HG03442 (cell line): ENCODE measurements at regions not wholly inside any gene's neighbourhood (a gene's known extent, or its start where the extent isn't known, plus 50 kb on each side); places are given as distances from the start of the nearest gene placed in this dataset.
"Not testable (repeated sequence)": the region's sequence is repeated elsewhere in the genome, so short reads cannot be mapped to it uniquely, and the experiment has no call there.

Source experiments
- ATAC-seq: cut with Tn5 transposase; IDR thresholded peaks from one replicate; pipeline ENCODE4 v1.9.1; 2021; ENCODE audit warnings: mild to moderate bottlenecking, moderate library complexity; ENCODE audit not compliant: unreplicated experiment

GRCh38 chr2:128413718-128414341 is 95.2 kb upstream of the HS6ST1 start:
- ATAC-seq, result no peak

- no peak for ATAC-seq
These were observed 95.7 kb upstream of the HS6ST1 start for GRCh38 chr2:128414351-128414750.

GRCh38 chr2:128414946-128415778 is 96.5 kb upstream of the HS6ST1 start:
- no peak for ATAC-seq

GRCh38 chr2:128415779-128416061 is 97.1 kb upstream of the HS6ST1 start:
- ATAC-seq, result no peak

DNA sequence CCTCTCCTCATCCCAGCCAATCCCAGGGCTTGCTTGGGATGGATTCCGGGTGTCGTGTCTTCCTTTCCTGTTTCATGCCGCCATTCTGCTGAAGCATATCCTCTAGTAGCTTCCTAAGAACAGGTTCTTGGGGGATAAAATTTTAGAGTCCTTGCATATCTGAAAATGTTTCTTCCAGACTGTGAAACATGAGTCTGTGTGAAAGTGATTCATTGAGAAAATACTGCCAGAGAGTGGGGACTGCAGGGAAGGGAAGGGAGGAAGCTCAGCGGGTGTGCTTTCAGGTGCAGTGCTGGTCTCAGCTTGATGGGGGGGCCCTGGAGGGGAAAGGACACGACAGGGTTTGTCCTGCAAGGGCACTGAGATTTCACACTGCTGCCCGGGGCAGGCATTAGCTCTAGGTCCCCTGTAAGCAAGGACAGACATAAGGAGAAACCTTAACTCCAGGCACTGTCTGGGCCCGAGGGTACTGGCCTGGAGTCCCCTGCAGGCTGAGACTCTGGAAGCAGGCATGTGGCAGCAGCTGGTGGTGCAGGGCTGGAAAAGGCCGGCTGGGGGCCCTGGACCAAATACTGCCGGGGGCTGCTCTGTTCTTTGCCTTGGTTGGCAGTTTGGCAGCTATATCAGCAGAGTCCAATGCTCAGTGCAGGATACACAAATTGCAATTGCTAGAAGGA is 97.6 kb upstream of the HS6ST1 start:
- ATAC-seq, result no peak

DNA sequence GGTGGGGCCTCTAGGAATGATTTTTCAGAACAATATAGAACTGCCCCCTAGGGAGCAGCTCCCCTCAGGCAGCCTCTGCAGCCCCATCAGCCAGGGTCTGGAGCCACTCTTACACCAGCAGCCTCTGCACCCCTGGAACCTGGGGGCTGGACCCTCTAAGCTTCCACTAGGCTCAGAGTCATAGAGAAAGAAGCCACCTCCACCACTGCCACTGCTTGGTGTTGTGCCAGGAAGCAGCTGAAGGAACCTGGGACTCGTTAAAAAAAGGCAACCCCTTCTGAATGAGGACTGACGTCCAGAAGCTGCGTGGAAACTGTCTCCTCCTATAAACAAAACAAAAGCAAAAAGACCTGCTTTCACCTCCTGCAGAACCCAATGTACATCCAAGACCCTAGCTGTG is 98.1 kb upstream of the HS6ST1 start:
- ATAC-seq, result no peak

GRCh38 chr2:128417264-128417663 is 98.6 kb upstream of the HS6ST1 start:
- not testable (repeated sequence) for ATAC-seq

DNA sequence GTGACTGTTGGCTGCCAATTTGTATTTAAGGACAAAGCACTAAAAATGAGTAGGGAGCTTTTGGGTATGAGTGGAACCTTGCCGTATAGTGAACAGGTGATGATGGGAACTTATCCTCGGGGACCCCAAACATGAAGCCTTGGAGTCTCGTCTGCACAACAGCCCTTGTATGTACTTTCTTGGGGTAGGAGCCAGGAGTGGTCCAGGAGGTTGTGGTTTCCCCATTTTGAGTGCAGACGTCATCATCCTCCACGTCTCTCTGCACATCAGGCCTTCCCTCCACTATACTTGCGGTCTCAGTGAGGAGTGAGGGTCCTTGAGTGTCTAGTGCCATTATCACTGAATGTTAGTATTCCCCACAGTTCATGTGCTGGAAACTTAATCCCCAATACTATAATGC is 101.5 kb upstream of the HS6ST1 start:
- ATAC-seq, result no peak

DNA sequence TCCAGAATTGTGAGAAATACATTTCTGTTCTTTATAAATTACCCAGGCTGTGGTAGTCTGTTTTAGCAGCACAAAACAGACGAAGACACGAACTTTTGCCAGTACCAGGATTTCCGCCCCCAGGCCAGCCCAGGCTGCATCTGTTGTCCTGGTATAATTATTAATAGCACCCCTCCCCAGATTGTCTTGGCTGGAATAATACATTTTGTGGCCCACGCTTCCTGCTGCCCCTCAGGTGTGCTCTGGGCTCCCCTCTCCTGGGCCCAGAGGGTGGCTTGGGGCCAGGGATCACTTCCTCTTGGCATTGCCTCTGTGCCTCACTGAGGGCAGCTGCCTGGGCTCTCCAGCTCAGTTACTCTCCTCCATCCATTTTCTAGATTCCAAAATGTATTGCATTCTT is 102.1 kb upstream of the HS6ST1 start:
- no peak for ATAC-seq

DNA sequence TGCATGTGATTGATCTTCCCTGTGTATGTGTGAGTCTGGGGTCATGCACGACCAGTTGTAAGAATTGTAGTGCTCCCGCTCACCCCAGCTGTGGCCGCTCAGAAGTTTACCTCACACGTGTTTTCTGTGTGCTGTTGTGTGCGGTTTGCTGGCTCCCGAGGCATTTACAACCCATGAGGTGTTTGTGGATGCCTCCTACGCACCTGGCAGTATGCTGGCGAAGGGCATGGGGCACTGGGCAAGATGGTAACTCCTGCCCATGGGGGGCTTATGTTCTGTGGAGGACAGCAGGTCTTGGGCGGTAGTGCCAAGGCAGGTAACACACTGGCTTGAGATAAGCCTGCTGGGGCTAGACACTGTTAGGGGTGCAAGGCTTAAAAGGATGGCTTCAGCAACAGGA is 102.6 kb upstream of the HS6ST1 start:
- ATAC-seq, result no peak

DNA sequence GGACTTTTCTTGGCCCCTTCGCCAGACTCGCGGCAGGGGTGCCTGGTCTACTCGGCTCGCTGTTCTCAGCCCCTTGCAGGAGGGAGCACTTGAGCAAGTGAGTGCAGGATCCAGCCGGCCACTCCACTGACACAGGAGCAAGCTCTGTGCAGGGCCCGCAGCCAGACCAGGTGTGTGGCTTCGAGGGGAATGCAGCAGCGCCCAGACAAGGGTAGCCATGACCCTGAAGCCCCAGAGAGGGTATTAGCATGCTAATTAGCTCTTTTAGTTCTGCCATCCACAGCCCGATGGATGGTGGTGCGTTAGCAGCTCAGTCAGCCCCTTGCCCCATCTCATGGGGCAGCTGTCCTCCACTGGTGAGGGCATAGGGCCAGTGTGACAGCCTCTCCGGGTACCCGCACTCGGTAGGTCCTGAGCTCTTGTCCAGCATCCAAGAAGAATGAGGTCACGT is 103.2 kb upstream of the HS6ST1 start:
- no peak for ATAC-seq

DNA sequence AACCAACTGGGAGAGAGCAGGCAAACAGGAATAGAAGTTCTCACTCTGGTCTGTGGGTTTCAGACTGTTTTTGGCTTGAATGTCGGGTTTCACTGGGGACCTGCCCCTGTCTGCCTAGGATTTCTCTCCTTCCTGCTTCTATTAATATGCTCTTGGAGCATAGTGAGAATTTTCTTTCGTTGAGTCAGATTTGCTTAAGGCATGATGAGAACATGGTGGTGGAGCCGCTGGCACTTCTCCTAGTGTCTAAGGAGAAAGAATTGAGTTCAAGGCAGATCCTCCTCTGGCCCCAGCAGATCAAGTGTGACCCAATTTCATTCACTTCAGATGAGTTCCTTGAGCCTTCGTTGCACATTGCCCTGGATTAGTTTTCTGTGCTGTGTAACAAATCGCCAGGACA is 103.9 kb upstream of the HS6ST1 start:
- no peak for ATAC-seq

DNA sequence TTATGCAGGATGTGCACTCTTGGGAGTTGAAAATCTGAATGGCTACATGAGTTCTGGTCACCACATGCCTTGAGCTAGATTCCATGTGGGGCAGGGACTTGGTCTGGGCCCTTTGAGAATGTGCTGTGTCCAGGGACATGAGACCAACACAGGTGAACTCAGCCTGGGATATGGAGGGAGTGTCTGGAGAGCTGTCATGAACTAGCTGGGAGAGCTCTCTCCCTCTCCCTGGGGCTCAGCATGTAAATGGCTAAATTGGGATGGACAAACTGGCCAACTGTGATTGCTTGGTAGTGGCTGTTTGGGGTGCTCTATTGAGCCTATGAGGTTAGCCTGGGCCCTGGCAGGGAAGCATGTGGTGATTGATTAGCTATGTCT is 105.1 kb upstream of the HS6ST1 start:
- ATAC-seq, result no peak

DNA sequence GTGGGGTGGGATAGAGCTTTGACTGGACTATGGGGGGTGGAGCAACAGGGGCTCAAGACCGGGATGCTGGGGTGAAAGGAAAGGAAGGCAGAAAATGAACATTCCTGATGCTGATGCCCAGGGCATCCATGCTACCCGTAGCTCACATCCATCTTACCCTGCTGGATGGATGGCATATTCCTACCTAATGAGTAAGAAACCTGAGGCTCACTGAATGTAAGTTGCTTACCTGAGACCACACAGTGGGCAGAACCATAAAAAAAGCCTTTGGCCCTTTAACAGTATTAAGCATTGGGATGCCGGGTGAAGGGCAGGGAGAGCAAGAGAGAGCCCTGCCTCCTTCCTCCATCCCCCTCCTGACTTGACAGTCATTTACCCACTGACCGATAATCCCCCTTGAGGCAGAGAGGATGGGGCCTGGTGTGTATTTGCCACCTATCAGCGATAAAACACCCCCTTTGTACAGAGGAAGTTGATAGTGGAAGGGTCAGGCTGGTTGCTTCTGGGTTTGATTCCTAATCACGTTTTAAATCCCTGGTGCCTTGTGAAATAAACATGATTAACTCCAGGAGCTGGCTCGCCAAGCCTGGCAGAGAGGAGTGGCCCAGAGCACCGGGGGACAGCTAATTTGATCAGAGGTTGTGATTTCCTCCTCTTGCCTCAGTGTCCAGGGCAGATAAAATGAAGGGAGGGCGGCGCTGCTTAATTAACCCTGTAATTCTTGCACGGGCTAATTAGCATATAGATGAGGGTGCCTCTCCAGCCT is 105.9 kb upstream of the HS6ST1 start:
- no peak for ATAC-seq

GRCh38 chr2:128425216-128425615 is 106.5 kb upstream of the HS6ST1 start:
- ATAC-seq, result no peak

DNA sequence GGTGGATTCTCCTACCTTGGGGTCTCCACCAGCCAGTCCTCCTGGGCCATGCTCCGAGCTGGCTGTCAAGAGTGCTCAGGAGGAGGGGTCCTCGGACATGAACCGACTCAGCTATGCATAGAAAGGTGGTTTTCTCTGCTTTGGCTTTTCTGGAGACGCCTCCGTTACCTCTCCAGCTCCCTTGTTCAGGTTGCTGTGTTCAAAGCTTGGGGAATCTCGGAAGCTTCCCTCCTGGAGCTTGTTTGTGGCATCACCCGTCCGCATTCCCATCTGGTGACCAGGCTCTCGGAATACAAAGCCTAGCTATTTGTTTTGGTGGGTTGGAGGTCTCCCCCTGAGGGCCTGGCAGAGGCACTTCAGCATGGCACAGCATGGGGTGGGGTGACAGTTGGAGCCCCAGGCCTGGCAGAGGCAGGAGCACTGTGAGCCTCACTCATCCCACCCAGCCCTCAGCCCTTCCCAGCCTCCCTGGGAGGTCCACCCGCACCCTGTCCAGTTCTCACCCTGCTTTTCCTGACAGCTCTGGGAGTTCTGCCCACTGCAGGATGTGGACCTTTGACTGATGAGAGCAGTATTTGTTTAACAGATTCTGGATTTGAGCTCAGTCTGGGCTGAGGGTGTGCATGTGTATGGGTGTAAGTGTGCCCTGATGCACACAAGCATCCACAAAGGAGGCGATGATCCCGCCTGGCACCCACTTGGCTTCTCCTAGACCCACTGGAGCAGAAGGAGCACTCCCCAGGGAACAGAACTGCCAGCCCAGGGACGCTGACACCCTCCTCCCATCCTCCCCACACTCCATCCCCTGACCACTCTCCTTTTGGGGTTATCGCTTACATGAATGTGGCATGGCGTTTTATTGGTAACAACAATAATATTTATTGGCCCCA is 107.3 kb upstream of the HS6ST1 start:
- ATAC-seq, result no peak

DNA sequence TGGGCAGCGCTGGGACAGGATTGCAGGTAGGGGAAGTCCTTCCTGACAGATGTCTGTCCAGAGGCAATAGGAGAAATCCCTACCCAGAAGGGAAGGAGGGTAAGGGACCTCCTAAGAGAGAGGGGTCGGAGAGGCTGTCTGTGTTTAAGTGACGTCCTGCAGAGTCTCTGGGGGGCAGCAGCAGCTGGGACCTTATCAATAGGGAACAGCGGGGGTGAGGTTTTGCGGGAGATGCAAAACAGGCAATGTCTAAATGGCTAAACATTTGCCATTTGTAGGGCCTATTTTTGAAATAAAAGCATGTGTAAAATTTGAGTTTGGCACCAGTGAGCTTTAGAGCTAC is 108.7 kb upstream of the HS6ST1 start:
- ATAC-seq, result no peak

DNA sequence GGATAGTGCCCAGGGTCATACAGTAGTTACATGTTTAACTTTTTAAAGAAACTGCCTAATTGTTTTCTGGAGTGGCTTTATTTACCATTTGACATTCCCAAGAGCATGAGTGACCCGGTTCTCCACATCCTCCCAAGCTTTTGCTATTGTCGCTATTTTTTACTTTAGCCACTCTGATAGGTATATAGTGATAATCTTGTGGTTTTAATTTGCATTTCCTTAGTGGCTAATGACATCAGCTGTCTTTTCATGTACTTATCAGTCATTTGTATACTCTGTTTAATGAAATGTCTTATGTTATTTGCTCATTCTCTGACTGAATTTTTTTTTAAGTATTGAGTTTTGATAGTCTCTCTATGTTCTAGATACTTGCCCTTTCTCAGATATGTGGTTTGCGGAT is 109.7 kb upstream of the HS6ST1 start:
- ATAC-seq, result no peak

DNA sequence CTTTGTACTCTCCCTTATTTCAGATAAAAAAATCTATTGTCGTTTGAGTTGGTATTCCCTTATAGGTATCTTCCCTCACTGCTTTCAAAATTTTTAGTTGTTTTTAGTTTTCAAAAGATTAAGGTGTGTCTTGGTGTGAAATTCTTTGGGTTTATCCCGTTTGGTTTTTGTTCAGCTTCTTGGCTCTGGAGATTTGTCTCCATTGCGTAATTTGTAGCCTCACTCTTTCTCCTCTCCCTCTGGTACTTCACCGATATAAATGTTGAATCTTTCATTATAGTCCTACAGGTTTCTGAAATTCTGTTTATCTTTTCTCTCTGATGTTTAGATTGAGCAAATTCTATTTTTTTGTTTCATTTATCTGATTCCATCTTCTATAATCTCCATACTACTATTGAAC is 113.8 kb upstream of the HS6ST1 start:
- ATAC-seq, result no peak

DNA sequence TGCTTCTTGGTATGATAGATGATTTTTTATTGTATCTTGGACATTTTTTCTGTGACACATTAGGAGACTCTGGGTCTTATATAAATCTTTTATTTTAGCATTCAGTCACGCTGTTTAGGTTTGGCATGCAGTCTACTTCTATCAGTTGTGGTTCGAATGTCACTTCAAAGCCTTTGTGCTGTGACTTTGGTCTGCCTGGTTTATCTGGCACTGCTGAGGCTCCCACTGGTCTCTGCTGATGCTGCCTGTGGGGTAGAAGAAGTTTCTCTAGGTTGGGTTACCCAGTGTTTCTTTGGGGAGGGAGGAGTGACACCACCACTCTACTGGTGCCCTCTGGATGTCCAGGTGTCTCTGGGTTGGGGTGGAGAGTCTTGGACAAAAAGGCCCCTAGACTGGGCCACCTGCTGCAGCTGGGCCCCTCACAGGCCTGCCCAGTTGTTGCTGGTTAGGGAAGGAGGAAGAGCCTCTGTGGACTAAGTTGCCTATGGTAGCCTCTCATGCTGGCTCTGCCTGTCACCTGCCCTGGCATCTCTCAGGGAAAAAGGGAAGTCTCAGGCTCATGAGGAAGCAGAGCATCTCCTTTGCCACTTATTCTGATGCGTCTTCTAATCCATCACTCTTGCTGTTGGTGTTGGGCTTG is 115.4 kb upstream of the HS6ST1 start:
- ATAC-seq, result no peak
